Fibroblast of mammary gland (primary cell): ENCODE measurements at regions not wholly inside any gene's neighbourhood (a gene's known extent, or its start where the extent isn't known, plus 50 kb on each side); places are given as distances from the start of the nearest gene placed in this dataset.
A peak's percentile ranks its signal among the peaks of the same experiment; 100 is the strongest.

Experiments used
- DNase-seq: peaks from one replicate; pipeline ENCODE4 v3.0.0-alpha.2; 2010; ENCODE audit warnings: low read depth
- H3K4me3 ChIP-seq: 2 replicates; pipeline ENCODE4 v1.5.1; 2011; ENCODE audit warnings: low read depth, mild to moderate bottlenecking, low read length, moderate library complexity; ENCODE audit not compliant: control insufficient read depth
- TF ChIP-seq, protein P1 (sequence below): conservative IDR thresholded peaks from 2 replicates; pipeline ENCODE4 v1.5.1; 2011; ENCODE audit warnings: low read depth, low read length, inconsistent platforms; ENCODE audit not compliant: control insufficient read depth, insufficient read depth

DNA sequence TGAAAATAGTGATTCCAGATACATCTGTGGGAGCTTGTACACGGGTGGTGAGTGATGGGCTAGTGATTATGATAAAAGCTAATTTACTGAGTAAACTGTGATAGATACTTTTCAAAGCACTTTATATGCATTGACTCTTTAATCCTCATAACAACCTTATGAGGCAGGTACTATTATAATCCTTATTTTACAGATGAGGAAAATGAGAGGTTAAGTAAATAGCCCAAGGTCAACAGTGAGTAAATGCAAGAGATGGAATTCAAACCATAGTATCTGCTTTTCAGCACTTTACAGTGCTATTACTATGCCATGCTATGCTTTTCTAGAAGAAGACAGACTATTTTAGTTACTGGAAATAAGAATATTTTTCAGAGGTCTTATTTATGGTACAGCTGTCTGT is 320.9 kb upstream of the CITED2 start:
- TF ChIP-seq, protein P1, sequence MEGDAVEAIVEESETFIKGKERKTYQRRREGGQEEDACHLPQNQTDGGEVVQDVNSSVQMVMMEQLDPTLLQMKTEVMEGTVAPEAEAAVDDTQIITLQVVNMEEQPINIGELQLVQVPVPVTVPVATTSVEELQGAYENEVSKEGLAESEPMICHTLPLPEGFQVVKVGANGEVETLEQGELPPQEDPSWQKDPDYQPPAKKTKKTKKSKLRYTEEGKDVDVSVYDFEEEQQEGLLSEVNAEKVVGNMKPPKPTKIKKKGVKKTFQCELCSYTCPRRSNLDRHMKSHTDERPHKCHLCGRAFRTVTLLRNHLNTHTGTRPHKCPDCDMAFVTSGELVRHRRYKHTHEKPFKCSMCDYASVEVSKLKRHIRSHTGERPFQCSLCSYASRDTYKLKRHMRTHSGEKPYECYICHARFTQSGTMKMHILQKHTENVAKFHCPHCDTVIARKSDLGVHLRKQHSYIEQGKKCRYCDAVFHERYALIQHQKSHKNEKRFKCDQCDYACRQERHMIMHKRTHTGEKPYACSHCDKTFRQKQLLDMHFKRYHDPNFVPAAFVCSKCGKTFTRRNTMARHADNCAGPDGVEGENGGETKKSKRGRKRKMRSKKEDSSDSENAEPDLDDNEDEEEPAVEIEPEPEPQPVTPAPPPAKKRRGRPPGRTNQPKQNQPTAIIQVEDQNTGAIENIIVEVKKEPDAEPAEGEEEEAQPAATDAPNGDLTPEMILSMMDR = no peak
- DNase-seq = no peak
- H3K4me3 ChIP-seq = no peak overlapping the region

DNA sequence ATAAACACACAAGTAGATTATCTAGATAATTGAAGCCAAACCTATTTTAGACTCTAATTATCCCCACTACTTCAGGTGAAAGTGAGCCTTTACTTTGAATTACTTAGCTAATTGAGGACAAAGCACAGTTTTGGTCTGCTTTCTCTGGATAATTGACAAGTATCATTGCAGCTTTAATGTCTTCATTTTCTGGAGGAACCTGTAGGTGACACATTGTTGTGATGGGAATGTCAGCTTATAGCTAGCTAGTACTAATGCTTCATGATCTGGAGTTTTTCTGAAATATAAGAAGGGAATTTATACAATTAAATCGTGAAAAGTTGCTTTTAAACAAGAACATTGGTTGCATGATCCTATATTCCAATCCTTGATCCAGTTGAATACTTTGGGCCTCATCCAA is 319.3 kb upstream of the CITED2 start:
- no peak overlapping the region for H3K4me3 ChIP-seq
- DNase-seq = no peak
- TF ChIP-seq, protein P1 = no peak

DNA sequence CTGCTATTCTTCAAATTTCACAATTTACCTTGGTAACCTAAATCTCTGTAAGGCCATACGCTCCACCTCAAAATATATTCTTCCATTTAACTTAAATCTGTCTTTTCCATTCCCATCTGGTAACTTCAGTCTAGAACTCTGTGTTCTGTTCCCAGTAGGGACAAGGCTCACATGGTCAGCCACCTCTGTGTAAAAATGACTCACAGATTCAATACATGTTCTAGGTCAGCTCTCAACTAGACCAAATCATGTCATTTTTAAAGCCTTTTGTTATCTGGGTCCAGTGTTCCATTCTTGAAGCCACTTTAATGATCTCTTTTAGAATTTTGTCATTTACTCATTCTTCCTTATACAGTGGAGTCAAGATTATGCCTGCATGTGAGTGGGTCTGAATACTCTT is 315.6 kb upstream of the CITED2 start:
- no peak overlapping the region for H3K4me3 ChIP-seq
- TF ChIP-seq, protein P1 = no peak
- peak; percentile 36 for DNase-seq

DNA sequence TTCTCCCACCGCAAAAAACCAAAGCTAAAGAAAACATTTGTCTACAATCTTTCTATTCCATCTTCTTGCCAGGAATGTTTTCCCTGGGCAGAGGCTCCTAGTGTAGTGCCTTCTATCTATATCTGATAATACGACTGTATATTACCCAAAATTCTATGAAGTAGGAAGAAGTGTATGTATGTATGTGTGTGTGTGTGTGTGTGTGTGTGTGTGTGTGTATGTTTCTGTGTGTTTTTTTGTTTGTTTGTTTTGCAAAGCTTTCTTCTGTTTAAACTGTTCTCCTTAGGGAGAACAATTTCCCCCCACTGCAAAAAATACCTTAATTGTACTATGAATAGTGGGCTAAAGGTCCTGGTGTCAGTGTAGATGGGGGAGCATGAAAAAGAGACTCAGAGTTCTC is 312.6 kb upstream of the CITED2 start:
- H3K4me3 ChIP-seq = no peak overlapping the region
- TF ChIP-seq, protein P1 = no peak
- no peak for DNase-seq

DNA sequence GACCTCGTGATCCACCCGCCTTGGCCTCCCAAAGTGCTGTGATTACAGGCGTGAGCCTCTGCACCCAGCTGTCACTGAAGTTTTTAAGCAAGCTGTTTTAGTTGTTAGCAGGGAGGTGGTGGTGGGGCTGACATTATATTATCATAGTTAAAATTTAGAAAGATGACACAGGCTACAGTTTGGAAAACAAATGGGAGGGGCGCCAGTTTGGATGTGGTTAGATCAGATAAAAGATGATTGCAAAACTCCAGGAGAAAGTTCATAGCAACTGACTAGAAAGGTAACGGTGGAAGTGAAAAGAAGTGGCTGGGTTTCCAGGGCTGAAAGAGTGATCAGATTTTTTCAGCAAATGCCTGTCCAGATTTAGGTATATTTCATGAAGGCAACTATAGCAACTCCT is 311.9 kb upstream of the CITED2 start:
- no peak overlapping the region for H3K4me3 ChIP-seq
- peak; percentile 48 for DNase-seq
- TF ChIP-seq, protein P1 = no peak

DNA sequence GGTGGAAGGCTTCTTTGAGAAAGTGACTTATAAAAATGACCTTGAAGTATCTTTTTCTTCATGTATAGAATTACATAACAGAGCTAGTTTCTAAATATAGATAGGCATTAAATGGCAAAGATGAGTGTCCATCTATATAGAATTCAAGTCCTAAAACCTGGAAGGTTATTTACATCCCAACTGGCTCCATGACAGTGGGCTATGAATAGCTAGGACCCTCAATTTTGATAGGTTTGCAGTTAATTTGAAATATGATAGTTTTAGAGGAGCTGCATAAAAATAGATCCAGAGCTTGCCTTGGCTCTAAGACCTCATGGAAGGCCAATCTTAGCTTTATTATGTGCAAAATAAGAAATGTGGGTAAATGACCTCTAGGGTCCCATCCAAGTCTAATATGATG is 310.6 kb upstream of the CITED2 start:
- TF ChIP-seq, protein P1 = no peak
- no peak for DNase-seq
- H3K4me3 ChIP-seq = no peak overlapping the region

DNA sequence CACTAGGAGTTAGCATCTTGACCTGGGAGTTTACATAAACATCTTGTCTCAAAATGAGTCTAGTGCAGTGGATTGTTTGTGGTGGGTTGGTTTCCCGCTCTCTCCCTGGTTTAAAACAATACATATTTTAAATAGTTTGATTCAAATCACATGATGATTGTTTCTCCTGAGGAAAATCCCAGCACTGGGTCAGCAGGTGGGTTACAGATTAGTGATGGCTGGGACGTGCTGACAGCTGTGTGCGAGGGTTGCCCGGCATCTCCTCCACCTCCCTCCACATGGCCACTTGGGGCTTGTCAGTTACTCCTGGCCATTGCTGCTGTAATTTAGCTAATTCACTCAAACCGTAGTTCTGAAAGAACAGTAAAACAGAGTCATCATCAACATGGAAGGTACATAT is 306.4 kb upstream of the CITED2 start:
- TF ChIP-seq, protein P1 = no peak
- no peak overlapping the region for H3K4me3 ChIP-seq

More for the DNA sequence above, 306.4 kb upstream of the CITED2 start:
- DNase-seq = no peak
